HG03159 (cell line): ENCODE measurements at regions not wholly inside any gene's neighbourhood (a gene's known extent, or its start where the extent isn't known, plus 50 kb on each side); places are given as distances from the start of the nearest gene placed in this dataset.
"Not testable (repeated sequence)": the region's sequence is repeated elsewhere in the genome, so short reads cannot be mapped to it uniquely, and the experiment has no call there.

Experiments used
- ATAC-seq: cut with Tn5 transposase; IDR thresholded peaks from one replicate; pipeline ENCODE4 v1.9.1; 2021; ENCODE audit warnings: mild to moderate bottlenecking, moderate library complexity; ENCODE audit not compliant: unreplicated experiment

- not testable (repeated sequence) for ATAC-seq
These were observed 269.0 kb downstream of the FAM72C start for GRCh38 chr1:143702739-143703138.

- no peak for ATAC-seq
These were observed 272.1 kb downstream of the FAM72C start for GRCh38 chr1:143699731-143700130.

- no peak for ATAC-seq
These were observed 272.7 kb downstream of the FAM72C start for GRCh38 chr1:143699115-143699514.

GRCh38 chr1:143698016-143698415 lies 273.8 kb downstream of the FAM72C start:
- ATAC-seq: no peak

- ATAC-seq: no peak
These were observed 277.7 kb downstream of the FAM72C start for GRCh38 chr1:143694085-143694484.

- no peak for ATAC-seq
These were observed 279.7 kb downstream of the FAM72C start for GRCh38 chr1:143691971-143692529.

- ATAC-seq: no peak
These were observed 280.3 kb downstream of the FAM72C start for GRCh38 chr1:143691400-143691891.

GRCh38 chr1:143689781-143690180 lies 282.0 kb downstream of the FAM72C start:
- ATAC-seq: no peak

GRCh38 chr1:143680304-143680703 lies 291.5 kb downstream of the FAM72C start:
- ATAC-seq: no peak

GRCh38 chr1:143672983-143673382 lies 298.8 kb downstream of the FAM72C start:
- ATAC-seq: no peak

GRCh38 chr1:143667730-143668129 lies 304.1 kb downstream of the FAM72C start:
- no peak for ATAC-seq

- ATAC-seq: no peak
These were observed 304.9 kb downstream of the FAM72C start for GRCh38 chr1:143666851-143667250.

- ATAC-seq: no peak
These were observed 306.2 kb downstream of the FAM72C start for GRCh38 chr1:143665606-143666005.

- ATAC-seq: not testable (repeated sequence)
These were observed 308.7 kb downstream of the FAM72C start for GRCh38 chr1:143663056-143663455.

- no peak for ATAC-seq
These were observed 310.2 kb downstream of the FAM72C start for GRCh38 chr1:143661418-143662101.

- no peak for ATAC-seq
These were observed 311.3 kb downstream of the FAM72C start for GRCh38 chr1:143660354-143660941.

GRCh38 chr1:143653429-143653802 lies 318.4 kb downstream of the FAM72C start:
- ATAC-seq: no peak

- no peak for ATAC-seq
These were observed 318.9 kb downstream of the FAM72C start for GRCh38 chr1:143652744-143653428.

- ATAC-seq: no peak
These were observed 319.6 kb downstream of the FAM72C start for GRCh38 chr1:143652187-143652586.

GRCh38 chr1:143651350-143651992 lies 320.3 kb downstream of the FAM72C start:
- ATAC-seq: no peak

GRCh38 chr1:143644035-143644434 lies 327.8 kb downstream of the FAM72C start:
- not testable (repeated sequence) for ATAC-seq
